HEK293T (cell line): ENCODE measurements at regions not wholly inside any gene's neighbourhood (a gene's known extent, or its start where the extent isn't known, plus 50 kb on each side); places are given as distances from the start of the nearest gene placed in this dataset.

Experiments
- BHLHE40 ChIP-seq: fragments of 450-650 bp; IDR thresholded peaks from 2 replicates; pipeline ENCODE4 v1.6.1; 2016; ENCODE audit warnings: mild to moderate bottlenecking, moderate library complexity, borderline replicate concordance
- FOXK2 ChIP-seq: fragments of 450-650 bp; IDR thresholded peaks from 2 replicates; pipeline ENCODE4 v1.6.1; 2016; ENCODE audit warnings: mild to moderate bottlenecking
- FOXM1 ChIP-seq: fragments of 450-650 bp; IDR thresholded peaks from 2 replicates; pipeline ENCODE4 v1.6.1; 2017; ENCODE audit warnings: mild to moderate bottlenecking, borderline replicate concordance
- HDGF ChIP-seq: fragments of 450-650 bp; IDR thresholded peaks from 2 replicates; pipeline ENCODE4 v1.6.1; 2017; ENCODE audit warnings: antibody characterized with exemption, borderline replicate concordance
- L3MBTL2 ChIP-seq: fragments of 450-650 bp; conservative IDR thresholded peaks from 2 replicates; pipeline ENCODE4 v1.6.1; 2016; ENCODE audit warnings: mild to moderate bottlenecking
- NFRKB ChIP-seq: fragments of 450-650 bp; IDR thresholded peaks from 2 replicates; pipeline ENCODE4 v1.6.1; 2016; ENCODE audit warnings: mild to moderate bottlenecking, moderate library complexity
- SP1 ChIP-seq: fragments of 450-650 bp; IDR thresholded peaks from 2 replicates; pipeline ENCODE4 v1.6.1; 2017
- SUZ12 ChIP-seq: fragments of 450-650 bp; IDR thresholded peaks from 2 replicates; pipeline ENCODE4 v1.6.1; 2016; ENCODE audit warnings: mild to moderate bottlenecking
- TF ChIP-seq, protein P1 (sequence below): fragments of 450-650 bp; IDR thresholded peaks from 2 replicates; pipeline ENCODE4 v1.6.1; 2016

DNA sequence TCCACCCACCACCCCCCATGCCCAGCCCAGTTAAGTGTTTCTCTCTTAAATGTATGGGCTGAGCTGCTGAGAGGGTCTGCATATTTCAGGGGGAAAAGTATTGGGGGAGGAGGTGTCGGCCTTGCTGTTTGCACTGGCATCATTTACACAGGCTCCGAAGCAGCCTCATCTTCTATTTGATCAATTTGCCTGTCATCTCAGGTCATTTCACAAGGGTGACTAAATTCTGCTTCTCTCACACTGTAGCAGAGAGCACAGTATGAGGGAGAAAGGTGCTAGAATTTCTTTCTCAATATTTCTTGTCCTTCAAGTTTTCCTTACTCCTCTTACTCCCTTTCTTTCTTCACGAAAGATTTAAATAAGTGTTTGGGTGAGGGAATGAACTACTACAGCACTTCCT, 135.9 kb downstream of the AACS start:
- TF ChIP-seq FOXK2 (no peak), NFRKB (no peak), FOXM1 (no peak), SP1 (no peak), L3MBTL2 (no peak), SUZ12 (no peak), BHLHE40 (no peak), HDGF (no peak)
- TF ChIP-seq, protein P1, sequence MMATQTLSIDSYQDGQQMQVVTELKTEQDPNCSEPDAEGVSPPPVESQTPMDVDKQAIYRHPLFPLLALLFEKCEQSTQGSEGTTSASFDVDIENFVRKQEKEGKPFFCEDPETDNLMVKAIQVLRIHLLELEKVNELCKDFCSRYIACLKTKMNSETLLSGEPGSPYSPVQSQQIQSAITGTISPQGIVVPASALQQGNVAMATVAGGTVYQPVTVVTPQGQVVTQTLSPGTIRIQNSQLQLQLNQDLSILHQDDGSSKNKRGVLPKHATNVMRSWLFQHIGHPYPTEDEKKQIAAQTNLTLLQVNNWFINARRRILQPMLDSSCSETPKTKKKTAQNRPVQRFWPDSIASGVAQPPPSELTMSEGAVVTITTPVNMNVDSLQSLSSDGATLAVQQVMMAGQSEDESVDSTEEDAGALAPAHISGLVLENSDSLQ = no peak
